ENCODE measurements at regions not wholly inside any gene's neighbourhood (a gene's known extent, or its start where the extent isn't known, plus 50 kb on each side); places are given as distances from the start of the nearest gene placed in this dataset.
A peak's percentile ranks its signal among the peaks of the same experiment; 100 is the strongest.

- peak; percentile 59 for ATAC-seq
- TF ChIP-seq ZC3H10 (CRISPR knock-in tag; IDR thresholded peaks at IDR 0.05), result no peak
- TF ChIP-seq OSR1 (CRISPR knock-in tag; IDR thresholded peaks at IDR 0.05), result no peak
- TF ChIP-seq TOX (CRISPR knock-in tag; IDR thresholded peaks at IDR 0.05; ENCODE audit: borderline replicate concordance), result no peak
Measured at GRCh38 chr10:55630491-55631056, 730.5 kb downstream of the ZWINT start.

- peak; percentile 74 for ATAC-seq
Measured at GRCh38 chr10:55629793-55630490, 731.1 kb downstream of the ZWINT start.

GRCh38 chr10:55628260-55628701 lies 732.8 kb downstream of the ZWINT start:
- TF ChIP-seq ZNF565 (CRISPR knock-in tag; conservative IDR thresholded peaks at IDR 0.05; ENCODE audit: low read depth) (no peak), ZNF8 (CRISPR knock-in tag; IDR thresholded peaks at IDR 0.05) (no peak), OSR1 (CRISPR knock-in tag; IDR thresholded peaks at IDR 0.05) (no peak), CREB5 (CRISPR knock-in tag; IDR thresholded peaks at IDR 0.05; ENCODE audit: low read depth) (no peak), ZFP30 (CRISPR knock-in tag; IDR thresholded peaks at IDR 0.05) (no peak), ISL1 (CRISPR knock-in tag; IDR thresholded peaks at IDR 0.05) (no peak), BACH2 (CRISPR knock-in tag; IDR thresholded peaks at IDR 0.05; ENCODE audit: borderline replicate concordance) (no peak), ESRRG (CRISPR knock-in tag; IDR thresholded peaks at IDR 0.05) (no peak), CSRNP3 (CRISPR knock-in tag; IDR thresholded peaks at IDR 0.05) (no peak), TCF4 (CRISPR knock-in tag; IDR thresholded peaks at IDR 0.05; ENCODE audit: borderline replicate concordance) (no peak), TOX (CRISPR knock-in tag; IDR thresholded peaks at IDR 0.05; ENCODE audit: borderline replicate concordance) (no peak)
- TF ChIP-seq, protein P1, sequence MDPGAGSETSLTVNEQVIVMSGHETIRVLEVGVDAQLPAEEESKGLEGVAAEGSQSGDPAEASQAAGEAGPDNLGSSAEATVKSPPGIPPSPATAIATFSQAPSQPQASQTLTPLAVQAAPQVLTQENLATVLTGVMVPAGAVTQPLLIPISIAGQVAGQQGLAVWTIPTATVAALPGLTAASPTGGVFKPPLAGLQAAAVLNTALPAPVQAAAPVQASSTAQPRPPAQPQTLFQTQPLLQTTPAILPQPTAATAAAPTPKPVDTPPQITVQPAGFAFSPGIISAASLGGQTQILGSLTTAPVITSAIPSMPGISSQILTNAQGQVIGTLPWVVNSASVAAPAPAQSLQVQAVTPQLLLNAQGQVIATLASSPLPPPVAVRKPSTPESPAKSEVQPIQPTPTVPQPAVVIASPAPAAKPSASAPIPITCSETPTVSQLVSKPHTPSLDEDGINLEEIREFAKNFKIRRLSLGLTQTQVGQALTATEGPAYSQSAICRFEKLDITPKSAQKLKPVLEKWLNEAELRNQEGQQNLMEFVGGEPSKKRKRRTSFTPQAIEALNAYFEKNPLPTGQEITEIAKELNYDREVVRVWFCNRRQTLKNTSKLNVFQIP (CRISPR knock-in tag; IDR thresholded peaks at IDR 0.05; ENCODE audit: borderline replicate concordance, low read depth), result no peak
- peak; percentile 24 for ATAC-seq

More at GRCh38 chr10:55629793-55630490, 731.1 kb downstream of the ZWINT start:
- TF ChIP-seq CSDC2 (CRISPR knock-in tag; IDR thresholded peaks at IDR 0.05) (no peak), ZFP30 (CRISPR knock-in tag; IDR thresholded peaks at IDR 0.05) (no peak), ZNF70 (CRISPR knock-in tag; IDR thresholded peaks at IDR 0.05) (no peak; the same call in 1 of the 2 replicates), ESRRG (CRISPR knock-in tag; IDR thresholded peaks at IDR 0.05) (no peak), ARNTL (CRISPR knock-in tag; IDR thresholded peaks at IDR 0.05; ENCODE audit: borderline replicate concordance, low read depth) (no peak), CSRNP3 (CRISPR knock-in tag; IDR thresholded peaks at IDR 0.05) (no peak), ZC3H10 (CRISPR knock-in tag; IDR thresholded peaks at IDR 0.05) (no peak), BACH2 (CRISPR knock-in tag; IDR thresholded peaks at IDR 0.05; ENCODE audit: borderline replicate concordance) (no peak), GLIS3 (CRISPR knock-in tag; IDR thresholded peaks at IDR 0.05) (no peak), ZFP3 (CRISPR knock-in tag; IDR thresholded peaks at IDR 0.05) (no peak), TOX (CRISPR knock-in tag; IDR thresholded peaks at IDR 0.05; ENCODE audit: borderline replicate concordance) (no peak), RARB (CRISPR knock-in tag; IDR thresholded peaks at IDR 0.05) (no peak), ZNF565 (CRISPR knock-in tag; conservative IDR thresholded peaks at IDR 0.05; ENCODE audit: low read depth) (no peak), ISL1 (CRISPR knock-in tag; IDR thresholded peaks at IDR 0.05) (no peak), OSR1 (CRISPR knock-in tag; IDR thresholded peaks at IDR 0.05) (no peak), PPARA (CRISPR knock-in tag; IDR thresholded peaks at IDR 0.05; ENCODE audit: borderline replicate concordance) (no peak)
- TF ChIP-seq, protein P1 (CRISPR knock-in tag; IDR thresholded peaks at IDR 0.05; ENCODE audit: borderline replicate concordance, low read depth), result no peak
- TF ChIP-seq, protein P2, sequence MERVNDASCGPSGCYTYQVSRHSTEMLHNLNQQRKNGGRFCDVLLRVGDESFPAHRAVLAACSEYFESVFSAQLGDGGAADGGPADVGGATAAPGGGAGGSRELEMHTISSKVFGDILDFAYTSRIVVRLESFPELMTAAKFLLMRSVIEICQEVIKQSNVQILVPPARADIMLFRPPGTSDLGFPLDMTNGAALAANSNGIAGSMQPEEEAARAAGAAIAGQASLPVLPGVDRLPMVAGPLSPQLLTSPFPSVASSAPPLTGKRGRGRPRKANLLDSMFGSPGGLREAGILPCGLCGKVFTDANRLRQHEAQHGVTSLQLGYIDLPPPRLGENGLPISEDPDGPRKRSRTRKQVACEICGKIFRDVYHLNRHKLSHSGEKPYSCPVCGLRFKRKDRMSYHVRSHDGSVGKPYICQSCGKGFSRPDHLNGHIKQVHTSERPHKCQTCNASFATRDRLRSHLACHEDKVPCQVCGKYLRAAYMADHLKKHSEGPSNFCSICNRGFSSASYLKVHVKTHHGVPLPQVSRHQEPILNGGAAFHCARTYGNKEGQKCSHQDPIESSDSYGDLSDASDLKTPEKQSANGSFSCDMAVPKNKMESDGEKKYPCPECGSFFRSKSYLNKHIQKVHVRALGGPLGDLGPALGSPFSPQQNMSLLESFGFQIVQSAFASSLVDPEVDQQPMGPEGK (CRISPR knock-in tag; IDR thresholded peaks at IDR 0.05; ENCODE audit: borderline replicate concordance), result no peak
